GM21390 (cell line): ENCODE measurements at regions not wholly inside any gene's neighbourhood (a gene's known extent, or its start where the extent isn't known, plus 50 kb on each side); places are given as distances from the start of the nearest gene placed in this dataset.

ENCODE experiments used
- ATAC-seq: cut with Tn5 transposase; IDR thresholded peaks from one replicate; pipeline ENCODE4 v1.9.1; 2021; ENCODE audit not compliant: unreplicated experiment

GRCh38 chr3:80099559-80100066 is 331.8 kb upstream of the ROBO1 start:
- no peak for ATAC-seq

- no peak for ATAC-seq
Measured at GRCh38 chr3:80097674-80098073, 329.9 kb upstream of the ROBO1 start.

- no peak for ATAC-seq
Measured at GRCh38 chr3:80096909-80097308, 329.1 kb upstream of the ROBO1 start.

- ATAC-seq: no peak
Measured at GRCh38 chr3:80094589-80094988, 326.8 kb upstream of the ROBO1 start.

GRCh38 chr3:80087767-80088166 is 320.0 kb upstream of the ROBO1 start:
- ATAC-seq: no peak

- ATAC-seq: no peak
Measured at GRCh38 chr3:80086426-80086825, 318.6 kb upstream of the ROBO1 start.

GRCh38 chr3:80079886-80080285 is 312.1 kb upstream of the ROBO1 start:
- ATAC-seq: no peak

GRCh38 chr3:80068459-80068858 is 300.7 kb upstream of the ROBO1 start:
- ATAC-seq: no peak

- no peak for ATAC-seq
Measured at GRCh38 chr3:80063535-80063934, 295.7 kb upstream of the ROBO1 start.

- no peak for ATAC-seq
Measured at GRCh38 chr3:80060664-80061063, 292.9 kb upstream of the ROBO1 start.

- no peak for ATAC-seq
Measured at GRCh38 chr3:80055306-80055705, 287.5 kb upstream of the ROBO1 start.

- no peak for ATAC-seq
Measured at GRCh38 chr3:80052271-80052670, 284.5 kb upstream of the ROBO1 start.

- no peak for ATAC-seq
Measured at GRCh38 chr3:80051602-80051962, 283.8 kb upstream of the ROBO1 start.

- ATAC-seq: no peak
Measured at GRCh38 chr3:80050826-80051601, 283.2 kb upstream of the ROBO1 start.

- no peak for ATAC-seq
Measured at GRCh38 chr3:80043226-80043625, 275.4 kb upstream of the ROBO1 start.

- no peak for ATAC-seq
Measured at GRCh38 chr3:80040067-80040466, 272.3 kb upstream of the ROBO1 start.

- ATAC-seq: no peak
Measured at GRCh38 chr3:80036176-80036575, 268.4 kb upstream of the ROBO1 start.

- no peak for ATAC-seq
Measured at GRCh38 chr3:80035021-80035420, 267.2 kb upstream of the ROBO1 start.

- ATAC-seq: no peak
Measured at GRCh38 chr3:80023010-80023409, 255.2 kb upstream of the ROBO1 start.

GRCh38 chr3:80018375-80018774 is 250.6 kb upstream of the ROBO1 start:
- ATAC-seq: no peak

GRCh38 chr3:80017369-80017768 is 249.6 kb upstream of the ROBO1 start:
- no peak for ATAC-seq

- ATAC-seq: no peak
Measured at GRCh38 chr3:80014576-80014975, 246.8 kb upstream of the ROBO1 start.

- no peak for ATAC-seq
Measured at GRCh38 chr3:80010021-80010571, 242.3 kb upstream of the ROBO1 start.
